ENCODE measurements at regions not wholly inside any gene's neighbourhood (a gene's known extent, or its start where the extent isn't known, plus 50 kb on each side); places are given as distances from the start of the nearest gene placed in this dataset.

DNA sequence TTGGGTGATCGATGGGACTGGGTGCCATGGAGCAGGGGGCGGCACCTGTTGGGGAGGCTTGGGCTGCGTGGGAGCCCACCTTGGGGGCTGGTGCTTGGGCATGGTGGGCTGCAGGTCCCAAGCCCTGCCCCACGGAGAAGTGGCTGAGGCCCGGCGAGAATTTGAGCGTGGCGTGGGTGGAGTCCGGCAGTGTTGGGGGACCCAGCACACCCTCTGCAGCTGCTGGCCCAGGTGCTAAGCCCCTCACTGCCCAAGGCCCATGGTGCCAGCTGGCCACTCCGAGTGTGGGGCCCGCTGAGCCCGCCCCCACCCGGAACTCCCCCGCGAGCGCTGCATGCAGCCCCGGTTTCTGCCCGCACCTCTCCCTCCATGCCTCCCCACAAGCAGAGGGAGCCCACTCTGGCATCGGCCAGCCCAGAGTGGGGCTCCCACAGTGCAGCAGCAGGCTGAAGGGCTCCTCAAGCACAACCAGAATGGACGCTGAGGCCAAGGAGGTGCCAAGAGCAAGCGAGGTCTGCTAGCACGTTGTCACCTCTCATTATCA is 1178.6 kb upstream of the CDH10 start:
- no peak for DNase-seq (ENCODE audit: low read depth)
- in situ Hi-C loops (cut with HindIII; ENCODE audit: low pct_unique_long_range_greater_than_20kb, low sequenced_read_pairs), result no loop called here

All from Caki2 (cell line).